ENCODE measurements at regions not wholly inside any gene's neighbourhood (a gene's known extent, or its start where the extent isn't known, plus 50 kb on each side); places are given as distances from the start of the nearest gene placed in this dataset.

DNA sequence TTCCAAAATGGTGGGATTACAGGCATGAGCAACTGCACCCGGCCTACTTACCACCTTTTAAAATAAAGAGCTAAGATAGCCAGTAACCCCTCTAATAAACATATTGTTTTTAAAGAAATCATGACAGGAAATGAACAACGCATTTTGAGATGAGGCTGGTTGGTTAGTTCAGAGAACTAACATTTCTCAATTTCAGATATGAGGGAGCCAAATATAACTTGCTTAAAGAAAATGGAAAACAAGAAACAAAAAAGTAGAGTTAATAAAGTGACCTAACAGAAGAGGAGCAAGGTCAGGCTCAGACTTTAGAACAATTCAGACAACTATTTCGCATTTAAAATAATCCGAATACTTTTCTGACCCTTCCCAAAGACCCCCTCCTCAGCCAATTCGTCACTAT is 254.9 kb upstream of the PHF14 start:
- Histone ChIP-seq H3K4me1 (ENCODE audit: insufficient read depth, low read length) (no peaks in the 10 kb centered on the region), H2AFZ (ENCODE audit: low read depth, low read length) (no peak overlapping the region), H4K20me1 (ENCODE audit: insufficient read depth, low read length) (no peaks in the 10 kb centered on the region), H3K4me3 (ENCODE audit: low read depth in 1 of 2, low read length in 2 of 2) (no peak overlapping the region), H3K27me3 (ENCODE audit: insufficient read depth, low read length, poor library complexity) (no peaks in the 10 kb centered on the region), H3K9me3 (ENCODE audit: insufficient read depth, low read length, severe bottlenecking) (no peaks in the 10 kb centered on the region), H3K9ac (ENCODE audit: low read depth, low read length) (no peak overlapping the region), H3K36me3 (ENCODE audit: insufficient read depth, low read length) (no peaks in the 10 kb centered on the region), H3K27ac (ENCODE audit: low read length) (no peak overlapping the region), H3K4me2 (ENCODE audit: insufficient read depth, low read length) (no peak overlapping the region), H3K79me2 (ENCODE audit: insufficient read depth, low read length) (no peaks in the 10 kb centered on the region)
- DNase-seq = no peak
- TF ChIP-seq EZH2 (IDR thresholded peaks at IDR 0.05; ENCODE audit: borderline replicate concordance, low read depth, low read length, severe bottlenecking) = no peak
- no peak for TF ChIP-seq CTCF (IDR thresholded peaks at IDR 0.05; ENCODE audit: borderline replicate concordance, extremely low read depth, low read length, poor library complexity, severe bottlenecking)
- ATAC-seq (ENCODE audit: insufficient read depth, low read depth) = no peak

DNA sequence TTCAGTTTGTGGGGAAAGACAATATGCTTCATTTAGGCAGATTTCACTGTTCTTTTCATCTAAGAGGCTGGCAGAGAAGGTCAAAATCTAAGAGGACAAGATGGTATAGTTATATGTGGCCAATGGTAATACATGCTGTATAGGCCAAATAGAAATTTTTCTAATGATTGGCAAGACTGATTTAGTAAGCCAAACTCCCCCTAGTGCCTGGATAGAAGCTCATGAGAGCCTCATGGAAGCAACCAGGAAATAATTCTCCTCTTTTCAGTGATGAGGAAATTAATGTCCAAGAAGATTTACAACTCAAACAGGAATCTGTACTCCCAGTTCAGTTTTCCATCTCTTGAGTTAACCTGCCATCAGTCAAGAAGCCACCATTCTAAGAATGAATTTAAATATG is 253.6 kb upstream of the PHF14 start:
- H3K4me2 ChIP-seq (ENCODE audit: insufficient read depth, low read length) = no peak overlapping the region
- H3K9ac ChIP-seq (ENCODE audit: low read depth, low read length) = no peak overlapping the region
- H3K4me3 ChIP-seq (ENCODE audit: low read depth in 1 of 2, low read length in 2 of 2) = no peak overlapping the region
- DNase-seq (no peak), ATAC-seq (ENCODE audit: insufficient read depth, low read depth) (no peak)
- H4K20me1 ChIP-seq (ENCODE audit: insufficient read depth, low read length) = no peaks in the 10 kb centered on the region
- no peaks in the 10 kb centered on the region for H3K79me2 ChIP-seq (ENCODE audit: insufficient read depth, low read length)
- no peak overlapping the region for H3K27ac ChIP-seq (ENCODE audit: low read length)
- no peaks in the 10 kb centered on the region for H3K9me3 ChIP-seq (ENCODE audit: insufficient read depth, low read length, severe bottlenecking)
- no peaks in the 10 kb centered on the region for H3K27me3 ChIP-seq (ENCODE audit: insufficient read depth, low read length, poor library complexity)
- H3K36me3 ChIP-seq (ENCODE audit: insufficient read depth, low read length) = no peaks in the 10 kb centered on the region
- H3K4me1 ChIP-seq (ENCODE audit: insufficient read depth, low read length) = no peaks in the 10 kb centered on the region
- TF ChIP-seq EZH2 (IDR thresholded peaks at IDR 0.05; ENCODE audit: borderline replicate concordance, low read depth, low read length, severe bottlenecking) = no peak
- no peak for TF ChIP-seq CTCF (IDR thresholded peaks at IDR 0.05; ENCODE audit: borderline replicate concordance, extremely low read depth, low read length, poor library complexity, severe bottlenecking)
- no peak overlapping the region for H2AFZ ChIP-seq (ENCODE audit: low read depth, low read length)

DNA sequence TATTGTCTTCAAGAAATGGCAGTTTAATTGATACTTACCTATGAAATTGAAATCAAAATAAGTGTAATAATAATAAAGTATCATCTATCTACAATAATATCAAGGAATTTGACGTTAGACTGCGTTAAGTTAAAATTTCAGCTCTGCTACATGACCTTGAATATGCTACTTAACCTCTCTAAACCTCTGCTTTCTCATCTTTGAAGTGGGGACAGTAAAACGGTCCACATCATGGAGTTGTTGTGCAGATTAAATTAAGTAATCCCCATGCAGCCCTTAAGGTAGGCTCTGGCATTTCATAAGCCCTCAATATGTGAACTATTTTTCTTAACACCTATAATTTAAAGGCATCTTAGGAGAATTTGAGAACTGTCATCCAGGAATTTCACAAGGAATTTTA is 252.4 kb upstream of the PHF14 start:
- Histone ChIP-seq H3K36me3 (ENCODE audit: insufficient read depth, low read length) (no peaks in the 10 kb centered on the region), H3K9me3 (ENCODE audit: insufficient read depth, low read length, severe bottlenecking) (no peaks in the 10 kb centered on the region), H3K4me1 (ENCODE audit: insufficient read depth, low read length) (no peaks in the 10 kb centered on the region), H3K4me3 (ENCODE audit: low read depth in 1 of 2, low read length in 2 of 2) (no peak overlapping the region), H3K27me3 (ENCODE audit: insufficient read depth, low read length, poor library complexity) (no peaks in the 10 kb centered on the region), H4K20me1 (ENCODE audit: insufficient read depth, low read length) (no peaks in the 10 kb centered on the region), H2AFZ (ENCODE audit: low read depth, low read length) (no peak overlapping the region), H3K9ac (ENCODE audit: low read depth, low read length) (no peak overlapping the region), H3K27ac (ENCODE audit: low read length) (no peak overlapping the region), H3K4me2 (ENCODE audit: insufficient read depth, low read length) (no peak overlapping the region), H3K79me2 (ENCODE audit: insufficient read depth, low read length) (no peaks in the 10 kb centered on the region)
- ATAC-seq (ENCODE audit: insufficient read depth, low read depth) = no peak
- no peak for DNase-seq
- TF ChIP-seq EZH2 (IDR thresholded peaks at IDR 0.05; ENCODE audit: borderline replicate concordance, low read depth, low read length, severe bottlenecking) (no peak), CTCF (IDR thresholded peaks at IDR 0.05; ENCODE audit: borderline replicate concordance, extremely low read depth, low read length, poor library complexity, severe bottlenecking) (no peak)

DNA sequence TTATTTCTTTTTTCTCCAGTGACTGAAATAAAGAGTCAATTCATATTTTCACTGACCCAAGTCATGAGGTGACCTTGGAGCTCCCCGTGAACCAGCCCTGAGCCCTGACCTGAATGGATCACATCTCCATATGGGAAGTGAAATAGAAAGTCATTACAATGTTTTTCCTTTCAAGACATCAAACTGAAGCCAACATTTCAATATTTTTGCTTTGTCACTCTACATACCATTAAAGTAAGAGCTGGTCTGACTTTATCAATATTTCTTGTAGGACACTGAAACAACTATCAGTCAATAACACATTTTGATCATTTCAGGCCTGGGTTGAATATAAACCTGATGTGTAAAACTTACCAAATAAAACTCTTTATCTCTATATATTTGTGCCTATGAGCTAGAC is 249.8 kb upstream of the PHF14 start:
- Histone ChIP-seq H3K27ac (ENCODE audit: low read length) (no peak overlapping the region), H2AFZ (ENCODE audit: low read depth, low read length) (no peak overlapping the region), H3K4me1 (ENCODE audit: insufficient read depth, low read length) (no peaks in the 10 kb centered on the region), H3K4me2 (ENCODE audit: insufficient read depth, low read length) (no peak overlapping the region), H3K9ac (ENCODE audit: low read depth, low read length) (no peak overlapping the region), H4K20me1 (ENCODE audit: insufficient read depth, low read length) (no peaks in the 10 kb centered on the region), H3K36me3 (ENCODE audit: insufficient read depth, low read length) (no peaks in the 10 kb centered on the region), H3K79me2 (ENCODE audit: insufficient read depth, low read length) (no peaks in the 10 kb centered on the region), H3K27me3 (ENCODE audit: insufficient read depth, low read length, poor library complexity) (no peaks in the 10 kb centered on the region), H3K4me3 (ENCODE audit: low read depth in 1 of 2, low read length in 2 of 2) (no peak overlapping the region), H3K9me3 (ENCODE audit: insufficient read depth, low read length, severe bottlenecking) (no peaks in the 10 kb centered on the region)
- TF ChIP-seq CTCF (IDR thresholded peaks at IDR 0.05; ENCODE audit: borderline replicate concordance, extremely low read depth, low read length, poor library complexity, severe bottlenecking) = no peak
- TF ChIP-seq EZH2 (IDR thresholded peaks at IDR 0.05; ENCODE audit: borderline replicate concordance, low read depth, low read length, severe bottlenecking) = no peak
- ATAC-seq (ENCODE audit: insufficient read depth, low read depth) (no peak), DNase-seq (no peak)
